ENCODE measurements at regions not wholly inside any gene's neighbourhood (a gene's known extent, or its start where the extent isn't known, plus 50 kb on each side); places are given as distances from the start of the nearest gene placed in this dataset.

GRCh38 chr15:72994534-72995177 lies 57.6 kb upstream of the NEO1 start:
- H3K4me3 ChIP-seq (ENCODE audit: low read length) = no peak overlapping the region
- DNase-seq (no peak), ATAC-seq (no peak)
- H3K27ac ChIP-seq (ENCODE audit: low read length) = no peak overlapping the region
- H3K27me3 Mint-ChIP-seq (ENCODE audit: low read depth in 2 of 2) = peaks cover 7 to 13% of the 10 kb centered on the region in 2 donors
- H3K27me3 ChIP-seq (ENCODE audit: control insufficient read depth, insufficient read depth, low read length) = peaks cover 2% of the 10 kb centered on the region
- intact Hi-C loops (cut with micrococcal nuclease) = no loop called here
- no peaks in the 10 kb centered on the region for H3K4me1 Mint-ChIP-seq
- WGBS (ENCODE audit: insufficient coverage) = 63% methylated on average over 9 of the region's 9 CpGs
- H3K36me3 Mint-ChIP-seq = no peaks in the 10 kb centered on the region
- H3K9me3 ChIP-seq (ENCODE audit: control insufficient read depth, insufficient read depth, low read length) = no peaks in the 10 kb centered on the region
- H3K36me3 ChIP-seq (ENCODE audit: control insufficient read depth, insufficient read depth, low read length) = no peaks in the 10 kb centered on the region
- no peaks in the 10 kb centered on the region for H3K9me3 Mint-ChIP-seq
- no peak for TF ChIP-seq CTCF (IDR thresholded peaks at IDR 0.05)
- H3K27ac Mint-ChIP-seq = no peak overlapping the region
- no peak overlapping the region for H3K4me3 Mint-ChIP-seq
- no peaks in the 10 kb centered on the region for H3K4me1 ChIP-seq (ENCODE audit: control insufficient read depth, insufficient read depth, low read length)

GRCh38 chr15:72992841-72993252 lies 59.4 kb upstream of the NEO1 start:
- intact Hi-C loops (cut with micrococcal nuclease) = no loop called here
- no peak for ATAC-seq
- WGBS (ENCODE audit: insufficient coverage) = 90% methylated on average over 8 of the region's 8 CpGs
- H3K4me1 Mint-ChIP-seq = no peaks in the 10 kb centered on the region
- no peaks in the 10 kb centered on the region for H3K36me3 Mint-ChIP-seq
- H3K36me3 ChIP-seq (ENCODE audit: control insufficient read depth, insufficient read depth, low read length) = no peaks in the 10 kb centered on the region
- no peak overlapping the region for H3K4me3 Mint-ChIP-seq
- H3K4me3 ChIP-seq (ENCODE audit: low read length) = no peak overlapping the region
- H3K9me3 ChIP-seq (ENCODE audit: control insufficient read depth, insufficient read depth, low read length) = no peaks in the 10 kb centered on the region
- no peak for TF ChIP-seq CTCF (IDR thresholded peaks at IDR 0.05)
- H3K4me1 ChIP-seq (ENCODE audit: control insufficient read depth, insufficient read depth, low read length) = no peaks in the 10 kb centered on the region
- DNase-seq = no peak
- H3K27ac Mint-ChIP-seq = no peak overlapping the region
- no peak overlapping the region for H3K27ac ChIP-seq (ENCODE audit: low read length)
- peaks cover 2% of the 10 kb centered on the region for H3K27me3 ChIP-seq (ENCODE audit: control insufficient read depth, insufficient read depth, low read length)
- no peaks in the 10 kb centered on the region for H3K9me3 Mint-ChIP-seq
- H3K27me3 Mint-ChIP-seq (ENCODE audit: low read depth in 2 of 2) = peaks cover 0 to 4% of the 10 kb centered on the region in 2 donors

GRCh38 chr15:72991026-72991425 lies 61.2 kb upstream of the NEO1 start:
- intact Hi-C loops (cut with micrococcal nuclease) = no loop called here
- no peaks in the 10 kb centered on the region for H3K4me1 Mint-ChIP-seq

More at GRCh38 chr15:72991026-72991425, 61.2 kb upstream of the NEO1 start:
- no peaks in the 10 kb centered on the region for H3K36me3 Mint-ChIP-seq
- WGBS (ENCODE audit: insufficient coverage) = 83% methylated on average over 2 of the region's 3 CpGs
- Histone ChIP-seq H3K4me3 (ENCODE audit: low read length) (no peak overlapping the region), H3K4me1 (ENCODE audit: control insufficient read depth, insufficient read depth, low read length) (no peaks in the 10 kb centered on the region), H3K9me3 (ENCODE audit: control insufficient read depth, insufficient read depth, low read length) (no peaks in the 10 kb centered on the region), H3K36me3 (ENCODE audit: control insufficient read depth, insufficient read depth, low read length) (no peaks in the 10 kb centered on the region), H3K27ac (ENCODE audit: low read length) (no peak overlapping the region), H3K27me3 (ENCODE audit: control insufficient read depth, insufficient read depth, low read length) (peaks cover 3% of the 10 kb centered on the region)
- no peak for TF ChIP-seq CTCF (IDR thresholded peaks at IDR 0.05)
- H3K9me3 Mint-ChIP-seq = no peaks in the 10 kb centered on the region
- ATAC-seq (no peak), DNase-seq (no peak)
- no peak overlapping the region for H3K4me3 Mint-ChIP-seq
- no peak overlapping the region for H3K27ac Mint-ChIP-seq
- H3K27me3 Mint-ChIP-seq (ENCODE audit: low read depth in 2 of 2) = peaks cover 8 to 13% of the 10 kb centered on the region in 2 donors

Measured in natural killer cell (primary cell).